NB4 (cell line): ENCODE measurements at regions not wholly inside any gene's neighbourhood (a gene's known extent, or its start where the extent isn't known, plus 50 kb on each side); places are given as distances from the start of the nearest gene placed in this dataset.

Experiments
- CTCF ChIP-seq: IDR thresholded peaks from one replicate; pipeline ENCODE4 v1.5.1; 2012; ENCODE audit warnings: low read depth, low read length
- MAX ChIP-seq: IDR thresholded peaks from 2 replicates; pipeline ENCODE4 v1.6.1; 2011; ENCODE audit warnings: low read depth, low read length
- POLR2A ChIP-seq: IDR thresholded peaks from 2 replicates; pipeline ENCODE4 v1.6.1; 2011; ENCODE audit warnings: mild to moderate bottlenecking; ENCODE audit not compliant: insufficient read length; ENCODE audit errors: extremely low read depth

- TF ChIP-seq CTCF = no peak
- TF ChIP-seq POLR2A = no peak
- TF ChIP-seq MAX = no peak
Measured at GRCh38 chr4:111632641-111633151, 512.6 kb upstream of the FAM241A start.
